BLaER1 treated with 17β-estradiol and CSF1 and Interleukin-3, amounts not matched to agents 10 nM and 100 nM (cell line): ENCODE measurements at regions not wholly inside any gene's neighbourhood (a gene's known extent, or its start where the extent isn't known, plus 50 kb on each side); places are given as distances from the start of the nearest gene placed in this dataset.

Experiments
- H3K27ac ChIP-seq, 11 experiments: shearing (Covaris generic); formaldehyde crosslinking; 2 replicates each; pipeline ENCODE4 v1.8.1; 2022
- H3K27me3 ChIP-seq, 11 experiments: shearing (Covaris generic); formaldehyde crosslinking; 2 replicates each; pipeline ENCODE4 v1.8.1; 2022
- H3K36me3 ChIP-seq, 11 experiments: shearing (Covaris generic); formaldehyde crosslinking; 2 replicates each; pipeline ENCODE4 v1.8.1; 2022
- H3K4me1 ChIP-seq, 10 experiments: shearing (Covaris generic); formaldehyde crosslinking; 2 replicates each; pipeline ENCODE4 v1.8.1; 2022
- H3K4me2 ChIP-seq, 11 experiments: shearing (Covaris generic); formaldehyde crosslinking; 2 replicates each; pipeline ENCODE4 v1.8.1; 2022
- H3K4me3 ChIP-seq, 10 experiments: shearing (Covaris generic); formaldehyde crosslinking; 2 replicates each; pipeline ENCODE4 v1.8.1; 2022
- H3K9ac ChIP-seq, 11 experiments: shearing (Covaris generic); formaldehyde crosslinking; 2 replicates each; pipeline ENCODE4 v1.8.1; 2022
- H3K9me3 ChIP-seq, 11 experiments: shearing (Covaris generic); formaldehyde crosslinking; replicated peaks in 1 of 11; 2 replicates each; pipeline ENCODE4 v1.8.1; 2022
- H4K20me1 ChIP-seq, 11 experiments: shearing (Covaris generic); formaldehyde crosslinking; 2 replicates each; pipeline ENCODE4 v1.8.1; 2022
- Cebpa-rat ChIP-seq, 11 experiments: shearing (Covaris generic); IDR thresholded peaks; 2 replicates each; pipeline ENCODE4 v1.8.1; 2022

GRCh38 chr12:126358806-126359205, 1293.6 kb downstream of the AACS start:
- TF ChIP-seq Cebpa-rat (IDR thresholded peaks at IDR 0.05): no peak

GRCh38 chr12:126359216-126359615, 1294.0 kb downstream of the AACS start:
- no peak overlapping the region for H3K4me2 ChIP-seq
- no peak overlapping the region for H3K27ac ChIP-seq
- peaks cover 0 to 8% (median 3%) of the 10 kb centered on the region in 10 experiments; a peak in 6 of 20 replicates for H3K4me1 ChIP-seq
- peaks cover 17 to 36% (median 25%) of the 10 kb centered on the region in 11 experiments for H3K9me3 ChIP-seq
- no peaks in the 10 kb centered on the region for H3K36me3 ChIP-seq
- TF ChIP-seq Cebpa-rat (IDR thresholded peaks at IDR 0.05): no peak
- H3K27me3 ChIP-seq: no peaks in the 10 kb centered on the region
- H3K9ac ChIP-seq: no peak overlapping the region
- no peak overlapping the region for H3K4me3 ChIP-seq
- H4K20me1 ChIP-seq: no peaks in the 10 kb centered on the region

More at GRCh38 chr12:126358806-126359205, 1293.6 kb downstream of the AACS start:
- peaks cover 21 to 40% (median 29%) of the 10 kb centered on the region in 11 experiments for H3K9me3 ChIP-seq
- no peak overlapping the region for H3K4me3 ChIP-seq
- H3K27ac ChIP-seq: no peak overlapping the region
- H3K9ac ChIP-seq: no peak overlapping the region
- no peaks in the 10 kb centered on the region for H3K36me3 ChIP-seq
- no peaks in the 10 kb centered on the region for H3K27me3 ChIP-seq
- H4K20me1 ChIP-seq: no peaks in the 10 kb centered on the region
- no peak overlapping the region for H3K4me2 ChIP-seq
- peaks cover 0 to 8% (median 4%) of the 10 kb centered on the region in 10 experiments; a peak in 7 of 20 replicates for H3K4me1 ChIP-seq

GRCh38 chr12:126361804-126362203, 1296.6 kb downstream of the AACS start:
- H3K36me3 ChIP-seq: no peaks in the 10 kb centered on the region
- peaks cover 0 to 7% (median 0%) of the 10 kb centered on the region in 10 experiments; a peak in 3 of 20 replicates for H3K4me1 ChIP-seq
- no peaks in the 10 kb centered on the region for H4K20me1 ChIP-seq
- no peak overlapping the region for H3K9ac ChIP-seq
- H3K4me3 ChIP-seq: no peak overlapping the region
- no peak overlapping the region for H3K27ac ChIP-seq
- H3K27me3 ChIP-seq: no peaks in the 10 kb centered on the region
- H3K4me2 ChIP-seq: 0 out of 22 replicates have a peak overlapping the region, but pooled peaks of 1 of the 11 experiments have one; percentile 8
- TF ChIP-seq Cebpa-rat (IDR thresholded peaks at IDR 0.05): no peak
- peaks cover 4 to 15% (median 8%) of the 10 kb centered on the region in 11 experiments; a peak in 9 of 22 replicates for H3K9me3 ChIP-seq

GRCh38 chr12:126362493-126362892, 1297.3 kb downstream of the AACS start:
- Histone ChIP-seq H4K20me1 (no peaks in the 10 kb centered on the region), H3K36me3 (no peaks in the 10 kb centered on the region), H3K27me3 (no peaks in the 10 kb centered on the region), H3K4me2 (peak overlapping the region in 3 of 11 experiments; percentile 3 to 17 (median 10); a peak in 3 of 22 replicates), H3K9me3 (peaks cover 4 to 12% (median 8%) of the 10 kb centered on the region in 11 experiments; a peak in 8 of 22 replicates), H3K4me1 (peaks cover 0 to 7% (median 0%) of the 10 kb centered on the region in 10 experiments; a peak in 3 of 20 replicates), H3K4me3 (no peak overlapping the region), H3K9ac (no peak overlapping the region), H3K27ac (no peak overlapping the region)
- TF ChIP-seq Cebpa-rat (IDR thresholded peaks at IDR 0.05): no peak

- no peaks in the 10 kb centered on the region for H4K20me1 ChIP-seq
- H3K9ac ChIP-seq: no peak overlapping the region
- no peak for TF ChIP-seq Cebpa-rat (IDR thresholded peaks at IDR 0.05)
- peak overlapping the region in 3 of 11 experiments; percentile 3 to 17 (median 10); a peak in 3 of 22 replicates for H3K4me2 ChIP-seq
- H3K27ac ChIP-seq: no peak overlapping the region
- no peaks in the 10 kb centered on the region for H3K27me3 ChIP-seq
- H3K9me3 ChIP-seq: peaks cover 4 to 12% (median 8%) of the 10 kb centered on the region in 11 experiments; a peak in 8 of 22 replicates
- H3K4me3 ChIP-seq: no peak overlapping the region
- no peaks in the 10 kb centered on the region for H3K36me3 ChIP-seq
- peaks cover 0 to 7% (median 0%) of the 10 kb centered on the region in 10 experiments; a peak in 3 of 20 replicates for H3K4me1 ChIP-seq
Measured at GRCh38 chr12:126362964-126363363, 1297.7 kb downstream of the AACS start.

GRCh38 chr12:126369487-126370463, 1304.5 kb downstream of the AACS start:
- Histone ChIP-seq H3K27ac (no peak overlapping the region), H3K4me2 (no peak overlapping the region)
- TF ChIP-seq Cebpa-rat (IDR thresholded peaks at IDR 0.05): no peak

GRCh38 chr12:126383506-126383905, 1318.3 kb downstream of the AACS start:
- TF ChIP-seq Cebpa-rat (IDR thresholded peaks at IDR 0.05): no peak
- H3K27ac ChIP-seq: no peak overlapping the region
- H3K4me2 ChIP-seq: no peak overlapping the region
- no peaks in the 10 kb centered on the region for H4K20me1 ChIP-seq
- H3K9ac ChIP-seq: no peak overlapping the region
- H3K4me3 ChIP-seq: no peak overlapping the region
- H3K4me1 ChIP-seq: peaks cover 0 to 8% (median 2%) of the 10 kb centered on the region in 10 experiments; a peak in 7 of 20 replicates
- no peaks in the 10 kb centered on the region for H3K27me3 ChIP-seq
- H3K36me3 ChIP-seq: no peaks in the 10 kb centered on the region
- peaks cover 5 to 20% (median 15%) of the 10 kb centered on the region in 11 experiments; a peak in 17 of 22 replicates for H3K9me3 ChIP-seq

More at GRCh38 chr12:126369487-126370463, 1304.5 kb downstream of the AACS start:
- H3K9me3 ChIP-seq: peaks cover 0 to 4% (median 0%) of the 10 kb centered on the region in 11 experiments; a peak in 1 of 22 replicates
- no peaks in the 10 kb centered on the region for H3K4me1 ChIP-seq
- H3K4me3 ChIP-seq: no peak overlapping the region
- H3K9ac ChIP-seq: no peak overlapping the region
- H3K36me3 ChIP-seq: no peaks in the 10 kb centered on the region
- H3K27me3 ChIP-seq: no peaks in the 10 kb centered on the region
- no peaks in the 10 kb centered on the region for H4K20me1 ChIP-seq

GRCh38 chr12:126384026-126384564, 1318.9 kb downstream of the AACS start:
- no peaks in the 10 kb centered on the region for H3K27me3 ChIP-seq
- TF ChIP-seq Cebpa-rat (IDR thresholded peaks at IDR 0.05): no peak
- H4K20me1 ChIP-seq: no peaks in the 10 kb centered on the region
- no peak overlapping the region for H3K9ac ChIP-seq
- no peak overlapping the region for H3K4me3 ChIP-seq
- no peaks in the 10 kb centered on the region for H3K36me3 ChIP-seq
- H3K9me3 ChIP-seq: peaks cover 5 to 22% (median 15%) of the 10 kb centered on the region in 11 experiments; a peak in 17 of 22 replicates
- no peak overlapping the region for H3K4me2 ChIP-seq
- peaks cover 0 to 8% (median 2%) of the 10 kb centered on the region in 10 experiments; a peak in 7 of 20 replicates for H3K4me1 ChIP-seq
- H3K27ac ChIP-seq: no peak overlapping the region

- H3K4me2 ChIP-seq: no peak overlapping the region
- no peak overlapping the region for H3K27ac ChIP-seq
Measured at GRCh38 chr12:126385785-126386184, 1320.5 kb downstream of the AACS start.

More at GRCh38 chr12:126385785-126386184, 1320.5 kb downstream of the AACS start:
- no peaks in the 10 kb centered on the region for H3K36me3 ChIP-seq
- TF ChIP-seq Cebpa-rat (IDR thresholded peaks at IDR 0.05): no peak
- H3K4me1 ChIP-seq: peaks cover 0 to 19% (median 6%) of the 10 kb centered on the region in 10 experiments; a peak in 10 of 20 replicates
- no peak overlapping the region for H3K4me3 ChIP-seq
- H4K20me1 ChIP-seq: no peaks in the 10 kb centered on the region
- peaks cover 5 to 24% (median 15%) of the 10 kb centered on the region in 11 experiments; a peak in 17 of 22 replicates for H3K9me3 ChIP-seq
- H3K27me3 ChIP-seq: no peaks in the 10 kb centered on the region
- H3K9ac ChIP-seq: no peak overlapping the region
